ENCODE measurements at regions not wholly inside any gene's neighbourhood (a gene's known extent, or its start where the extent isn't known, plus 50 kb on each side); places are given as distances from the start of the nearest gene placed in this dataset.

- H3K4me1 Mint-ChIP-seq: no peaks in the 10 kb centered on the region
- TF ChIP-seq MAX (CRISPR knock-in tag; IDR thresholded peaks at IDR 0.05) (no peak), NR3C1 (CRISPR knock-in tag; conservative IDR thresholded peaks at IDR 0.05; ENCODE audit: low read depth) (no peak), GABPB1 (CRISPR knock-in tag; IDR thresholded peaks at IDR 0.05) (no peak), ARID4B (CRISPR knock-in tag; IDR thresholded peaks at IDR 0.05; ENCODE audit: borderline replicate concordance) (no peak), PRRX2 (CRISPR knock-in tag; IDR thresholded peaks at IDR 0.05) (no peak), ZNF423 (CRISPR knock-in tag; IDR thresholded peaks at IDR 0.05) (no peak), ZNF425 (CRISPR knock-in tag; conservative IDR thresholded peaks at IDR 0.05) (no peak), AFF4 (CRISPR knock-in tag; IDR thresholded peaks at IDR 0.05; ENCODE audit: borderline replicate concordance) (no peak), NR2C2 (CRISPR knock-in tag; IDR thresholded peaks at IDR 0.05) (no peak), CDX4 (CRISPR knock-in tag; IDR thresholded peaks at IDR 0.05; ENCODE audit: borderline replicate concordance) (no peak), NFATC4 (CRISPR knock-in tag; IDR thresholded peaks at IDR 0.05) (no peak), TP53 (CRISPR knock-in tag; IDR thresholded peaks at IDR 0.05) (no peak), CBFB (CRISPR knock-in tag; IDR thresholded peaks at IDR 0.05; ENCODE audit: low read depth) (no peak), FOXP1 (CRISPR knock-in tag; IDR thresholded peaks at IDR 0.05; ENCODE audit: borderline replicate concordance) (no peak), MYBL2 (CRISPR knock-in tag; IDR thresholded peaks at IDR 0.05) (no peak), STAT6 (CRISPR knock-in tag; conservative IDR thresholded peaks at IDR 0.05; ENCODE audit: low read depth) (no peak), GTF2I (CRISPR knock-in tag; conservative IDR thresholded peaks at IDR 0.05) (no peak), ZMAT4 (CRISPR knock-in tag; IDR thresholded peaks at IDR 0.05) (no peak), NFE2L1 (CRISPR knock-in tag; IDR thresholded peaks at IDR 0.05) (no peak), HMGA2 (CRISPR knock-in tag; IDR thresholded peaks at IDR 0.05) (no peak)
- POLR2A ChIA-PET: no interaction called here
Measured at GRCh38 chr13:56558698-56559320, 581.9 kb upstream of the PRR20A start.

More at GRCh38 chr13:56558698-56559320, 581.9 kb upstream of the PRR20A start:
- Mint-ChIP-seq H3K4me3 (no peak overlapping the region), H3K27me3 (ENCODE audit: low read depth) (no peaks in the 10 kb centered on the region), H3K36me3 (peaks cover 5% of the 10 kb centered on the region), H3K9me3 (peaks cover 16% of the 10 kb centered on the region), H3K27ac (no peak overlapping the region)
- CTCF ChIA-PET: interaction anchor here (0.6 kb wide), 1 partner anchor 678 kb away, joined by 3 read pairs; no protein-coding TSS in a partner anchor
- ATAC-seq (no peak), DNase-seq (ENCODE audit: low spot score) (no peak)
